HG02763 (cell line): ENCODE measurements at regions not wholly inside any gene's neighbourhood (a gene's known extent, or its start where the extent isn't known, plus 50 kb on each side); places are given as distances from the start of the nearest gene placed in this dataset.

Source experiments
- ATAC-seq: cut with Tn5 transposase; IDR thresholded peaks from one replicate; pipeline ENCODE4 v1.9.1; 2021; ENCODE audit warnings: mild to moderate bottlenecking, moderate library complexity; ENCODE audit not compliant: unreplicated experiment

DNA sequence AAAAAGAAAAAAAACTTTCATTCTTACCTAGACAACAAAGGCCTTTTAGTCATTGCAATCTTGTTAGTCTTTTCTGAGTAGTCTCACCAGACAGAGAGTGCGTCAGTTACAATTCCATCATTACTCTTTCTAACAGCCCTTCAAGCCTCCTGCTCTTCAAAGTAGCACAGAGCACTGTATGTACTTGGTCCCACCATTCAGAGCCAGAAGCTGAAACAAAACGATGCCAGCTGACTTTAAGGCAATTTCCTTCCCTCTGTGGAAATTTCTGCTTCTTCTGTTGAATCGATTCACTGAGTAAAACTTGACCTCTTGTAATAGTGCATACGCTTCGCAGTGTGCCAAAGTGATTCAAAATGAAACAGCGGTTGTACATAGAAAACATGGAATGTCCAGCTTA, 57.7 kb upstream of the TENM3 start:
- ATAC-seq = no peak

DNA sequence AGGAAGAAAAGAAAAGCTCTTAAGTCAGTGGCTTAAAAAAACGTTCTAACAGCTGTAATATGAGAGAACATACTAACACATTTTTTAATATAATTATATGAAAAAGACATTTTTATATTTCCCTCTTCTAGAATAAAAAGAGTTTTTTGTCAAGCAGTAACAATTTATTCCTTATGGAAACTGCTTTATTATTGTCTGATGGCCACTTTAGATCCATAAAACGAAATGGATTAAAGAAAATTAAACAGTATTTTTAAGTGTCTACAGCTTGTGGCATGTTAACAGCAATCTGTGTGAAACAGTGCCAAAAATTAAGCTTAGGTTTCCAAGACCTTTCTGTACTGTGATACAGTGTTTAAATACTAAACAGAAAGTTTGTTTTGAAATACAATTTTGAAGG, 55.5 kb upstream of the TENM3 start:
- ATAC-seq = no peak

DNA sequence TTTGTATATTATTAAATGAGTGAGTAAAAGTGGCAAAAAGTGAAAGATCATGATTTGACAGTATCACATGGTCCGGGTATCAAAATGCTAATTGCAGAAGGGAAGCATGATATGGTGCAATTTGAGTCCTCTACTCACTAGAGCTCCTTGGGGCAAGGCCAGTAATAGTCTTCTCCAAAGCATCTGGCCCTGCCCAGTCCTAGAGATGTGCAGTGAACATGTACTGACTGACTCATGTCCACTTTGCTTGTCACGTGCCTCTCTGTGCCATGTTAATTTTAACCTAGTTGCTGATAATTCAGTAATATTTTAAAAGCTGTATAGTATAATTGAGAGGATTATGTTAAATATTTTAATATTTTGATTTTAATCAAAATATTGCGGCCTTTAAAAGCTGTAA, 54.6 kb upstream of the TENM3 start:
- no peak for ATAC-seq

DNA sequence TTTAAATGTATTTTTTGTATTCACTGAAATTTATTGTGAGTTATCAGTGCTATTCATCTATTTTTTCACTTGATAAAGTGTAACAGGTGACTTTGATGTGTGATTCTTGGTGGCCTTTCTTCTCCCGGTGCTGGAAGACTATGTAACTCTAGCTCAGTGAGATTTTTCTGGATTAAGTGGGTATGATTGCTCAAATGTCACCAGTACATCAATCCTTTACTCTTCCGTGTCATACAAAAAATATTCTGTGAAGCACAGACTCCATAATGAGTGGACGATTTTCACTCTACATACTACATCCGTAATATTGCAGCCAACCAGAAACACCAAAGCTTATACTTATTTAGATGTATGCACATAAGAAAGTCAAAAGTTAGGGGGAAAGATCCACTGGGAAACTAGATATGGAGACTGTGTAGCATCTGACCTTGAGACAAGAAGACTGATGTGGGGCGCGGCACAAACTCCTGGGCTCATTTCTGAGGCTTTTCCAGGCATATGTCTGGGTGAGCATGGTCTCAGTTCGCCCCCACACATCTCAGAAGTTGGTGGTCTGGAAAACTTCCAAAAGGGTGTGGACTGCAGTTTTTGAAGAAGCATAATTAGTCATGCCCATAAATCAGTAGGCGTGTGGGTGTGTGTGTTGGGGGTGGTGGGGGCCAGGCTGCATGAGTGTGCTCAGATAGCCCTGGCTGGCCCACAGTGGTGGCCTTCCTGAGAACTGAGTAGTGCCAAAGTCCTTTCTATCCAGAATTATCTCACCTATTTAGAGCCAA, 53.9 kb upstream of the TENM3 start:
- ATAC-seq = no peak

DNA sequence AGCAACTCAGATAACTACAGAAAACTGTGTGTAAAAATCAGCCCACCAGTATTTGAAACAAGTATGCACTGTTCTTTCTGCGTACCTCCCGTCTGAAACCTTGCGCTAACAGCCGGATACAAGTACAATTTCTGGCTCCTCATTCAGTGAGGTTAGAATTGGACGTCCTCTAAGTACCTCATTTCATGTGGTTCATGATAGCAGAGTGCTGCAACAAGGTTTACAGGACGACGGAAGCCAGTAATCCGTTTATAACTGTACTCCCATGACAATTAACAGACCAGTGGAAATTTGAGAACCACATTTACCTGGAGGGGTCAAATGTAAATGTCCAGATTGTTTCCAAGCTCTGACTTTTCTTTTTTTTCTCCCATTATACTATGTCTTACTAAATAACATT, 52.9 kb upstream of the TENM3 start:
- ATAC-seq = no peak

DNA sequence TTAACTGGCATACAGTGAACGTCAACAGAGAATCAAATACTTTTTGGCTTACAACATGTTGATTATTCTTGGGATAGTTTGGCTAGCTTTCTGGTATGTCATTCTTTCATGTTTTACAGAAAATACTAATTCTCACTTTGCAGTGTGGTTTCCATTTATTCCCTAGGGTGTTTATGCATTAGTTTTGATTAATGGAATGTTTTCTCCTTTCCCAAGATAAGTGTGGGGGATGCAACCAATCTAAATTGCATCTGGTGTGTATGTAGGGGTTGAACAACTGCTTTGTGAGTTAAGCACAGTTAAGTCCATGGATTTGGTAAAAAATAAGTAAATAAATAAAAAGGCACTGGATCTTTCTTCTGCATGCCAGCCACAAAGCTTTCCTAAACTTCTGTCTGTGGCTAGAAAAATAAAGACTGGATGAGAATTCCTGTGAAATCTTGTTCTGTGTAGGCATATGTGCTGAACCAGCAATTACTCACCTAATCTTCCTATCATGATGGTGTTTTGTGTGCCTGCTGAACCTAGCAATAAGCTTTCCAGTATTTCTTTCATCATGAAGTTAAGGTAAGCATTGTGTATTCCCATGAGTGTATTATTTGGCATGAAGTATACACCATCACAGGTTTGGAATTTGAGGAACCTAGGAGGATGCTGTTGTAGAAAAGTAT, 50.6 kb upstream of the TENM3 start:
- ATAC-seq = no peak

DNA sequence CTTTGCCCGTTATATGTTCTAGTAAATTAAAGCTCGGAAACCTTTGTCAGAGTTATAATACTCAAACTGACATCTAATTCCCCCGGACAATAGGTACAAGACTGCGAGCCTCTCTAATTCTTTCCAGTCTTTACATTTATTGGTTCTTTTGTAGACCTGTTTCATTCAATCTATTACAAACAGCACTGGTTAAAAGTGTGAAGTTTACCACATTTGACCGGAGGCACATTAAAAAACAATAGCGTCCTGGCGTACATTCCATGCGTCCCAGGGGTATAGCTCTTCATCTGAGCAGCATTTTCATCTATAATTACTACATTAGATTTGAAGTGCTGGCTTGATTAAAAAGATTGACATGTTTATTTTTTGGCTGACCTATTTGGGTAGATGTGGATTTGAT, 49.9 kb upstream of the TENM3 start:
- ATAC-seq = no peak
